ENCODE measurements at regions not wholly inside any gene's neighbourhood (a gene's known extent, or its start where the extent isn't known, plus 50 kb on each side); places are given as distances from the start of the nearest gene placed in this dataset.

DNA sequence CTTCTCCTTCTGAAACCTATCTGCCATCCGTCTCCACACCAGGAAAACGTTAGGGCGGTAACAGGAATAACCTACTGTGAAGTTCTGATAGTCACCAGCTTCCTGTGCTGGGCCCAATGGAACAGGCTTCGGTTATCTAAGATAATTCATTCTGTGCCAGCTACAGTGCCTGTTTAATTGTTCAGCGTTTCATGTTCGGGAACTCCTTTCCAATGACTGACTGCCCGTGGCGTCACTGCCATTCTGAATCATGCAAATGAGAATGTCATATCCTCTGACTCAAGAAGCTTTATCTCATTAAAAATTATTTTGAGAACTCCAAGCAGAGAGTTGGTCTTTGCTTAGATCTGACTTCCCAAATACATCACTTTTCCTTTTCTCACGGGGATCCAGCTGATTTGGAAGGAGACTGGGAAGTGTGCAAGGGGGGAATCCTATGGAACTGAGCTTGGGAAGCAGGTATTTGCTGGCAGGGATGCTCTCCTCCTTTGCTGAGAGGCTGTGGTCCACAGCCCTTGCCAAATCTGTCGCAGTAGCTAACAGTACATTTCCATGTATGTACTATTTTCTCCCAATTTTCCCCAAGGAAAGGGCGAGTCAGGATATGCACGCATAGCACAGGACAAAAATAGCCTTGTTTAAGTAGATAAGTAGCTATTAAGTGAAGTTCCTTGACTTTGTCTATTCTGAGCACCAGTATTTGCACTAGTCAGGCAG is 358.7 kb downstream of the LTN1 start:
- no peak for TF ChIP-seq CTCF (IDR thresholded peaks at IDR 0.05)
- Histone ChIP-seq H3K27ac (peak overlapping the region; percentile 81 to 85), H3K4me3 (peak overlapping the region; percentile 11)
- peak; percentile 85 for DNase-seq (ENCODE audit: low spot score)

GRCh38 chr21:28632755-28633408 is 359.8 kb downstream of the LTN1 start:
- H3K4me3 ChIP-seq, result no peak overlapping the region
- DNase-seq (ENCODE audit: low spot score), result no peak
- H3K27ac ChIP-seq, result peak overlapping the region; percentile 81 to 85
- no peak for TF ChIP-seq CTCF (IDR thresholded peaks at IDR 0.05)

GRCh38 chr21:28627691-28628090 is 365.0 kb downstream of the LTN1 start:
- TF ChIP-seq CTCF (IDR thresholded peaks at IDR 0.05), result no peak
- no peak for DNase-seq (ENCODE audit: low spot score)
- no peak overlapping the region for H3K4me3 ChIP-seq
- H3K27ac ChIP-seq, result no peak overlapping the region

- Histone ChIP-seq H3K27ac (no peak overlapping the region), H3K4me3 (no peak overlapping the region)
- no peak for DNase-seq (ENCODE audit: low spot score)
- no peak for TF ChIP-seq CTCF (IDR thresholded peaks at IDR 0.05)
Measured at GRCh38 chr21:28627261-28627660, 365.4 kb downstream of the LTN1 start.

DNA sequence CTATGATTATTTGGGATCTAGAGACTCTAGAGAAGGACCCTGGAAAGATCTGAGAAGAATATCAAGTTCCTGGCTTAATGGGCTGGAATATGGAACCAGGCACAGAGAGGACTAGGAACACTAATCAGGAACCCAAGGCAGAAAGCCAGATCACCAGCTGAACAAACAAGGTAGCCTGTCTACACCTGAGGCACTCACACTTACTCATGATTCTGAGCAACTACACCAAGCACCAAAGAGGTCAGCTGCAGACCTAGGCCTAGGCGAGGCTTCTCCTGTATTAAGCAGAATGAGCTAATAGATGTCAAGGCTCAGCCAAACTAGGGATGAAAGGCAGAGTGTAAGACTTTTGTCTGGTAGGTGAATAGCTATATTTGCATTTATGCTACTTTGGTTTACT is 368.1 kb downstream of the LTN1 start:
- no peak for TF ChIP-seq CTCF (IDR thresholded peaks at IDR 0.05)
- H3K27ac ChIP-seq, result no peak overlapping the region
- H3K4me3 ChIP-seq, result no peak overlapping the region
- DNase-seq (ENCODE audit: low spot score), result no peak

GRCh38 chr21:28617300-28617699 is 375.4 kb downstream of the LTN1 start:
- H3K27ac ChIP-seq, result no peak overlapping the region
- DNase-seq (ENCODE audit: low spot score), result no peak
- H3K4me3 ChIP-seq, result no peak overlapping the region
- TF ChIP-seq CTCF (IDR thresholded peaks at IDR 0.05), result no peak

GRCh38 chr21:28615276-28615675 is 377.4 kb downstream of the LTN1 start:
- no peak overlapping the region for H3K27ac ChIP-seq
- no peak overlapping the region for H3K4me3 ChIP-seq
- TF ChIP-seq CTCF (IDR thresholded peaks at IDR 0.05), result no peak
- no peak for DNase-seq (ENCODE audit: low spot score)

Data from coronary artery (tissue), 2 donors.